SK-N-SH (cell line): ENCODE measurements at regions not wholly inside any gene's neighbourhood (a gene's known extent, or its start where the extent isn't known, plus 50 kb on each side); places are given as distances from the start of the nearest gene placed in this dataset.

Experiments
- CHD2 ChIP-seq: fragments of 150-350 bp; IDR thresholded peaks from 2 replicates; pipeline ENCODE4 v1.6.1; 2018; ENCODE audit warnings: low read length; ENCODE audit not compliant: partially characterized antibody
- SMC3 ChIP-seq: IDR thresholded peaks from 2 replicates; pipeline ENCODE4 v1.6.1; 2012; ENCODE audit warnings: low read depth, low read length, improper control_type of control experiment
- TAF1 ChIP-seq: IDR thresholded peaks from 2 replicates; pipeline ENCODE4 v1.6.1; 2012; ENCODE audit warnings: low read depth, mild to moderate bottlenecking, low read length, moderate library complexity, borderline replicate concordance
- TF ChIP-seq, protein P1 (sequence below): fragments of 200-600 bp; sonication (generic); IDR thresholded peaks from 2 replicates; pipeline ENCODE4 v1.6.1; 2017; ENCODE audit warnings: antibody characterized with exemption, mild to moderate bottlenecking, moderate library complexity
- TF ChIP-seq, protein P2 (sequence below): IDR thresholded peaks from 2 replicates; pipeline ENCODE4; 2012

- TF ChIP-seq, protein P1, sequence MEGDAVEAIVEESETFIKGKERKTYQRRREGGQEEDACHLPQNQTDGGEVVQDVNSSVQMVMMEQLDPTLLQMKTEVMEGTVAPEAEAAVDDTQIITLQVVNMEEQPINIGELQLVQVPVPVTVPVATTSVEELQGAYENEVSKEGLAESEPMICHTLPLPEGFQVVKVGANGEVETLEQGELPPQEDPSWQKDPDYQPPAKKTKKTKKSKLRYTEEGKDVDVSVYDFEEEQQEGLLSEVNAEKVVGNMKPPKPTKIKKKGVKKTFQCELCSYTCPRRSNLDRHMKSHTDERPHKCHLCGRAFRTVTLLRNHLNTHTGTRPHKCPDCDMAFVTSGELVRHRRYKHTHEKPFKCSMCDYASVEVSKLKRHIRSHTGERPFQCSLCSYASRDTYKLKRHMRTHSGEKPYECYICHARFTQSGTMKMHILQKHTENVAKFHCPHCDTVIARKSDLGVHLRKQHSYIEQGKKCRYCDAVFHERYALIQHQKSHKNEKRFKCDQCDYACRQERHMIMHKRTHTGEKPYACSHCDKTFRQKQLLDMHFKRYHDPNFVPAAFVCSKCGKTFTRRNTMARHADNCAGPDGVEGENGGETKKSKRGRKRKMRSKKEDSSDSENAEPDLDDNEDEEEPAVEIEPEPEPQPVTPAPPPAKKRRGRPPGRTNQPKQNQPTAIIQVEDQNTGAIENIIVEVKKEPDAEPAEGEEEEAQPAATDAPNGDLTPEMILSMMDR: no peak
- TF ChIP-seq SMC3: no peak
- TF ChIP-seq TAF1: no peak
- TF ChIP-seq, protein P2, sequence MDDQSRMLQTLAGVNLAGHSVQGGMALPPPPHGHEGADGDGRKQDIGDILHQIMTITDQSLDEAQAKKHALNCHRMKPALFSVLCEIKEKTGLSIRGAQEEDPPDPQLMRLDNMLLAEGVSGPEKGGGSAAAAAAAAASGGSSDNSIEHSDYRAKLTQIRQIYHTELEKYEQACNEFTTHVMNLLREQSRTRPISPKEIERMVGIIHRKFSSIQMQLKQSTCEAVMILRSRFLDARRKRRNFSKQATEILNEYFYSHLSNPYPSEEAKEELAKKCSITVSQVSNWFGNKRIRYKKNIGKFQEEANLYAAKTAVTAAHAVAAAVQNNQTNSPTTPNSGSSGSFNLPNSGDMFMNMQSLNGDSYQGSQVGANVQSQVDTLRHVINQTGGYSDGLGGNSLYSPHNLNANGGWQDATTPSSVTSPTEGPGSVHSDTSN: no peak
- TF ChIP-seq CHD2: no peak
Measured at GRCh38 chr4:8771666-8772065, 100.0 kb downstream of the HMX1 start.
